ENCODE measurements at regions not wholly inside any gene's neighbourhood (a gene's known extent, or its start where the extent isn't known, plus 50 kb on each side); places are given as distances from the start of the nearest gene placed in this dataset.
A peak's percentile ranks its signal among the peaks of the same experiment; 100 is the strongest.

DNA sequence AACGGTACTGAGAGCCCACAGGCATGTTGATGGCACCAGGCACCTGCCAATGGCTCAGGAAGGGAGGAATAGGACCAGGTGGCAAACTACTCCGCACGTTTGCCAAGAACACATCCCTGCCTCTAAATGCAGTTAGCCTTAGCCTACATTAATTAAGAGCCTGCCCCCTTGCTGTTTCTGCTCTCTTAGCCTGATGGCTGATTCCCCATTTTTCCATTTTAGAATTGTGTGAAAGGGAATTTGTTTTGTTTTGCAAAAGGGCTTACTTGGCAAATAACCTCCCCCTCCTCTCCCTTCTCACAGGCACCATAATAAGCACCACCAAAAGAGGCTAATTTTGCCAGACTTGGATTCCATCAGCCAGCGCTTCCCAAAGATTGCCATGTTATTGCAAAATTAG lies 1203.2 kb downstream of the SORCS3 start:
- H3K27me3 ChIP-seq (ENCODE audit: insufficient read depth), result no peaks in the 10 kb centered on the region
- Mint-ChIP-seq H3K4me3 (peak overlapping the region; percentile 27), H3K4me1 (peaks cover 35% of the 10 kb centered on the region), H3K9me3 (peaks cover 6% of the 10 kb centered on the region; the same call in 1 of the 3 replicates), H3K27me3 (ENCODE audit: insufficient read depth, low read depth, poor library complexity) (peaks cover 4% of the 10 kb centered on the region), H3K27ac (peak overlapping the region; percentile 70), H3K36me3 (ENCODE audit: low read depth) (peaks cover 3% of the 10 kb centered on the region; the same call in 1 of the 3 replicates)
- H2AFZ ChIP-seq, result peak overlapping the region; percentile 6; the same call in 1 of the 2 replicates
- H3K79me2 ChIP-seq (replicated peaks; ENCODE audit: insufficient read depth), result no peaks in the 10 kb centered on the region
- TF ChIP-seq, protein P1, sequence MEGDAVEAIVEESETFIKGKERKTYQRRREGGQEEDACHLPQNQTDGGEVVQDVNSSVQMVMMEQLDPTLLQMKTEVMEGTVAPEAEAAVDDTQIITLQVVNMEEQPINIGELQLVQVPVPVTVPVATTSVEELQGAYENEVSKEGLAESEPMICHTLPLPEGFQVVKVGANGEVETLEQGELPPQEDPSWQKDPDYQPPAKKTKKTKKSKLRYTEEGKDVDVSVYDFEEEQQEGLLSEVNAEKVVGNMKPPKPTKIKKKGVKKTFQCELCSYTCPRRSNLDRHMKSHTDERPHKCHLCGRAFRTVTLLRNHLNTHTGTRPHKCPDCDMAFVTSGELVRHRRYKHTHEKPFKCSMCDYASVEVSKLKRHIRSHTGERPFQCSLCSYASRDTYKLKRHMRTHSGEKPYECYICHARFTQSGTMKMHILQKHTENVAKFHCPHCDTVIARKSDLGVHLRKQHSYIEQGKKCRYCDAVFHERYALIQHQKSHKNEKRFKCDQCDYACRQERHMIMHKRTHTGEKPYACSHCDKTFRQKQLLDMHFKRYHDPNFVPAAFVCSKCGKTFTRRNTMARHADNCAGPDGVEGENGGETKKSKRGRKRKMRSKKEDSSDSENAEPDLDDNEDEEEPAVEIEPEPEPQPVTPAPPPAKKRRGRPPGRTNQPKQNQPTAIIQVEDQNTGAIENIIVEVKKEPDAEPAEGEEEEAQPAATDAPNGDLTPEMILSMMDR (conservative IDR thresholded peaks at IDR 0.05; ENCODE audit: low read depth in 2 of 2), result 0 out of 4 replicates have a peak, but pooled peaks of 1 of the 2 experiments have one; percentile 10
- TF ChIP-seq NANOG (IDR thresholded peaks at IDR 0.05; ENCODE audit: borderline replicate concordance), result no peak
- peak; percentile 90 for ATAC-seq
- peak overlapping the region; percentile 31; the same call in 1 of the 2 replicates for H3K4me3 ChIP-seq
- H4K20me1 ChIP-seq (replicated peaks; ENCODE audit: insufficient read depth), result no peaks in the 10 kb centered on the region
- H3K9me2 ChIP-seq (ENCODE audit: insufficient read depth), result no peaks in the 10 kb centered on the region
- H3K4me1 ChIP-seq (ENCODE audit: insufficient read depth), result peaks cover 31% of the 10 kb centered on the region
- peak overlapping the region; percentile 77 for H3K27ac ChIP-seq (ENCODE audit: low read depth)
- H3K36me3 ChIP-seq (ENCODE audit: insufficient read depth), result no peaks in the 10 kb centered on the region
- H3K4me2 ChIP-seq, result peak overlapping the region; percentile 74
- peak; percentile 61 for DNase-seq (ENCODE audit: low spot score)
- no peaks in the 10 kb centered on the region for H3F3A ChIP-seq (replicated peaks; ENCODE audit: low read depth)

DNA sequence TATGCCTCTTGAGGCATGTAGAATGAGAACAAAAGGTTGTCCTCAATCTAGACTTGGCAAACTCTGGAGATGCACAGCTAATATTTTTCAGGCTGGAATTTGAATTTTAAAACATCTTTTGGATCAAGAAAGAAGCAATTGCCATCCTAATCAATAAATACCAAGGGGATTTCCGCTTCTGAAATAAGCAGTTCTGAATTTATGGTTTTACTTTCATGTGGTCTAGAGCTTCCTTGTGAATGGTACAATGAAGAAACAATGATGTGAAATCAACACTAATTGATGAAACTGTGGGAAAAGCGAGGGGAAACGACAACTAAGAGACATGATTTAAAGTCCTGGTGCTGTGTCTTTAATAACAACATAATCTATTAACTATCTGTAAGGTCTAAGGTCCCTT lies 1202.7 kb downstream of the SORCS3 start:
- H3K27me3 Mint-ChIP-seq (ENCODE audit: insufficient read depth, low read depth, poor library complexity), result peaks cover 4% of the 10 kb centered on the region
- peaks cover 31% of the 10 kb centered on the region for H3K4me1 ChIP-seq (ENCODE audit: insufficient read depth)
- peaks cover 35% of the 10 kb centered on the region for H3K4me1 Mint-ChIP-seq
- peaks cover 6% of the 10 kb centered on the region; the same call in 1 of the 3 replicates for H3K9me3 Mint-ChIP-seq
- H3K27ac Mint-ChIP-seq, result peak overlapping the region; percentile 17
- no peaks in the 10 kb centered on the region for H4K20me1 ChIP-seq (replicated peaks; ENCODE audit: insufficient read depth)
- no peaks in the 10 kb centered on the region for H3K36me3 ChIP-seq (ENCODE audit: insufficient read depth)
- no peaks in the 10 kb centered on the region for H3K9me2 ChIP-seq (ENCODE audit: insufficient read depth)
- ATAC-seq (no peak), DNase-seq (ENCODE audit: low spot score) (no peak)
- H3K36me3 Mint-ChIP-seq (ENCODE audit: low read depth), result peaks cover 3% of the 10 kb centered on the region; the same call in 1 of the 3 replicates
- H3K27me3 ChIP-seq (ENCODE audit: insufficient read depth), result no peaks in the 10 kb centered on the region
- H3K79me2 ChIP-seq (replicated peaks; ENCODE audit: insufficient read depth), result no peaks in the 10 kb centered on the region
- peak overlapping the region; percentile 6; the same call in 1 of the 2 replicates for H2AFZ ChIP-seq
- H3K4me2 ChIP-seq, result peak overlapping the region; percentile 74
- H3F3A ChIP-seq (replicated peaks; ENCODE audit: low read depth), result no peaks in the 10 kb centered on the region
- peak overlapping the region; percentile 40; the same call in 1 of the 2 replicates for H3K27ac ChIP-seq (ENCODE audit: low read depth)
- H3K4me3 Mint-ChIP-seq, result 0 out of 3 replicates have a peak overlapping the region, but pooled peaks have one; percentile 27
- H3K4me3 ChIP-seq, result no peak overlapping the region
- TF ChIP-seq, protein P2, sequence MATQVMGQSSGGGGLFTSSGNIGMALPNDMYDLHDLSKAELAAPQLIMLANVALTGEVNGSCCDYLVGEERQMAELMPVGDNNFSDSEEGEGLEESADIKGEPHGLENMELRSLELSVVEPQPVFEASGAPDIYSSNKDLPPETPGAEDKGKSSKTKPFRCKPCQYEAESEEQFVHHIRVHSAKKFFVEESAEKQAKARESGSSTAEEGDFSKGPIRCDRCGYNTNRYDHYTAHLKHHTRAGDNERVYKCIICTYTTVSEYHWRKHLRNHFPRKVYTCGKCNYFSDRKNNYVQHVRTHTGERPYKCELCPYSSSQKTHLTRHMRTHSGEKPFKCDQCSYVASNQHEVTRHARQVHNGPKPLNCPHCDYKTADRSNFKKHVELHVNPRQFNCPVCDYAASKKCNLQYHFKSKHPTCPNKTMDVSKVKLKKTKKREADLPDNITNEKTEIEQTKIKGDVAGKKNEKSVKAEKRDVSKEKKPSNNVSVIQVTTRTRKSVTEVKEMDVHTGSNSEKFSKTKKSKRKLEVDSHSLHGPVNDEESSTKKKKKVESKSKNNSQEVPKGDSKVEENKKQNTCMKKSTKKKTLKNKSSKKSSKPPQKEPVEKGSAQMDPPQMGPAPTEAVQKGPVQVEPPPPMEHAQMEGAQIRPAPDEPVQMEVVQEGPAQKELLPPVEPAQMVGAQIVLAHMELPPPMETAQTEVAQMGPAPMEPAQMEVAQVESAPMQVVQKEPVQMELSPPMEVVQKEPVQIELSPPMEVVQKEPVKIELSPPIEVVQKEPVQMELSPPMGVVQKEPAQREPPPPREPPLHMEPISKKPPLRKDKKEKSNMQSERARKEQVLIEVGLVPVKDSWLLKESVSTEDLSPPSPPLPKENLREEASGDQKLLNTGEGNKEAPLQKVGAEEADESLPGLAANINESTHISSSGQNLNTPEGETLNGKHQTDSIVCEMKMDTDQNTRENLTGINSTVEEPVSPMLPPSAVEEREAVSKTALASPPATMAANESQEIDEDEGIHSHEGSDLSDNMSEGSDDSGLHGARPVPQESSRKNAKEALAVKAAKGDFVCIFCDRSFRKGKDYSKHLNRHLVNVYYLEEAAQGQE (IDR thresholded peaks at IDR 0.05; ENCODE audit: unreplicated experiment), result no peak
- no peak for TF ChIP-seq POLR2AphosphoS5 (IDR thresholded peaks at IDR 0.05; ENCODE audit: low read depth)
- TF ChIP-seq EZH2phosphoT487 (IDR thresholded peaks at IDR 0.05; ENCODE audit: unreplicated experiment), result no peak
- TF ChIP-seq JUNB (IDR thresholded peaks at IDR 0.05; ENCODE audit: unreplicated experiment), result no peak
- no peak for TF ChIP-seq CREB1 (CRISPR knock-in tag; IDR thresholded peaks at IDR 0.05; ENCODE audit: low read depth)
- TF ChIP-seq NANOG (IDR thresholded peaks at IDR 0.05; ENCODE audit: borderline replicate concordance), result no peak
- no peak for TF ChIP-seq ZNF114 (CRISPR knock-in tag; IDR thresholded peaks at IDR 0.05)
- TF ChIP-seq, protein P3, sequence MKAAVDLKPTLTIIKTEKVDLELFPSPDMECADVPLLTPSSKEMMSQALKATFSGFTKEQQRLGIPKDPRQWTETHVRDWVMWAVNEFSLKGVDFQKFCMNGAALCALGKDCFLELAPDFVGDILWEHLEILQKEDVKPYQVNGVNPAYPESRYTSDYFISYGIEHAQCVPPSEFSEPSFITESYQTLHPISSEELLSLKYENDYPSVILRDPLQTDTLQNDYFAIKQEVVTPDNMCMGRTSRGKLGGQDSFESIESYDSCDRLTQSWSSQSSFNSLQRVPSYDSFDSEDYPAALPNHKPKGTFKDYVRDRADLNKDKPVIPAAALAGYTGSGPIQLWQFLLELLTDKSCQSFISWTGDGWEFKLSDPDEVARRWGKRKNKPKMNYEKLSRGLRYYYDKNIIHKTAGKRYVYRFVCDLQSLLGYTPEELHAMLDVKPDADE (IDR thresholded peaks at IDR 0.05), result no peak
- TF ChIP-seq, protein P1 (conservative IDR thresholded peaks at IDR 0.05; ENCODE audit: low read depth in 2 of 2), result no peak
- no peak for TF ChIP-seq STAT1 (IDR thresholded peaks at IDR 0.05; ENCODE audit: unreplicated experiment)
- TF ChIP-seq EZH2 (IDR thresholded peaks at IDR 0.05; ENCODE audit: low read depth, unreplicated experiment), result no peak
- no peak for TF ChIP-seq ZNF331 (CRISPR knock-in tag; IDR thresholded peaks at IDR 0.05; ENCODE audit: low read depth)

All from GM23338 (cell line).